Hepatocyte (in vitro differentiated cells): ENCODE measurements at regions not wholly inside any gene's neighbourhood (a gene's known extent, or its start where the extent isn't known, plus 50 kb on each side); places are given as distances from the start of the nearest gene placed in this dataset. TPM values are rescaled to one million over a fixed set of nuclear protein-coding genes. Genes with fewer than 3 reads are reported as not detected.

Source experiments
- DNase-seq: peaks from one replicate; pipeline ENCODE4 v3.0.0-alpha.2; 2016; ENCODE audit warnings: low spot score
- H2AFZ ChIP-seq: fragments of 200-600 bp; sonication (generic); 2 replicates; pipeline ENCODE4 v1.6.0; 2016; ENCODE audit warnings: antibody characterized with exemption, mild to moderate bottlenecking
- H3K27ac ChIP-seq: fragments of 200-600 bp; sonication (generic); 2 replicates; pipeline ENCODE4 v1.5.1; 2016; ENCODE audit warnings: mild to moderate bottlenecking
- H3K27me3 ChIP-seq: fragments of 200-600 bp; sonication (generic); 2 replicates; pipeline ENCODE4 v1.6.1; 2016
- H3K36me3 ChIP-seq: fragments of 200-600 bp; sonication (generic); replicated peaks from 2 replicates; pipeline ENCODE4 v1.5.1; 2016; ENCODE audit warnings: low read depth; ENCODE audit not compliant: insufficient read depth
- H3K4me1 ChIP-seq: fragments of 200-600 bp; sonication (generic); 2 replicates; pipeline ENCODE4 v1.5.1; 2016; ENCODE audit warnings: mild to moderate bottlenecking, moderate library complexity; ENCODE audit not compliant: insufficient read depth
- H3K4me2 ChIP-seq: fragments of 200-600 bp; sonication (generic); 2 replicates; pipeline ENCODE4 v1.6.0; 2016
- H3K4me3 ChIP-seq: fragments of 200-600 bp; sonication (generic); 2 replicates; pipeline ENCODE4 v1.5.1; 2016; ENCODE audit warnings: mild to moderate bottlenecking
- H3K79me2 ChIP-seq: fragments of 200-600 bp; sonication (generic); 2 replicates; pipeline ENCODE4 v1.6.0; 2017; ENCODE audit warnings: mild to moderate bottlenecking
- H3K9me2 ChIP-seq: fragments of 200-600 bp; sonication (generic); replicated peaks from 2 replicates; pipeline ENCODE4 v1.6.0; 2017; ENCODE audit warnings: mild to moderate bottlenecking; ENCODE audit not compliant: insufficient read depth
- H3K9me3 ChIP-seq: fragments of 200-600 bp; sonication (generic); 2 replicates; pipeline ENCODE4 v1.5.1; 2016; ENCODE audit warnings: low read depth, mild to moderate bottlenecking
- H4K20me1 ChIP-seq: fragments of 200-600 bp; sonication (generic); 2 replicates; pipeline ENCODE4 v1.6.0; 2016; ENCODE audit warnings: mild to moderate bottlenecking; ENCODE audit not compliant: insufficient read depth, poor library complexity, severe bottlenecking
- EZH2 ChIP-seq: fragments of 200-600 bp; sonication (generic); IDR thresholded peaks from 2 replicates; pipeline ENCODE4 v1.6.1; 2016; ENCODE audit warnings: antibody characterized with exemption, mild to moderate bottlenecking, borderline replicate concordance
- EZH2phosphoT487 ChIP-seq: fragments of 200-600 bp; sonication (generic); IDR thresholded peaks from one replicate; pipeline ENCODE4 v1.6.1; 2018; ENCODE audit warnings: antibody characterized with exemption, mild to moderate bottlenecking, low read depth, moderate library complexity; ENCODE audit not compliant: unreplicated experiment, severe bottlenecking
- WGBS: methylation state at CpG from one replicate; pipeline ENCODE4 v1.1.6; 2016; ENCODE audit warnings: low lambda C conversion rate; ENCODE audit errors: missing lambda C conversion rate; 5-methylcytosine and 5-hydroxymethylcytosine counted together
- microRNA-seq: library from miRNA; unstranded; fragments of <30 nt; microRNA quantifications from one replicate; pipeline ENCODE4, GENCODE V29; 2017
- small RNA-seq: library from RNA; depleted of rRNA; stranded (forward); fragments of <200 nt; gene quantifications from one replicate; pipeline ENCODE3, GENCODE V24; 2014
- TF ChIP-seq, protein P1 (sequence below): fragments of 200-600 bp; sonication (generic); IDR thresholded peaks from 2 replicates; pipeline ENCODE4 v1.5.1; 2016; ENCODE audit warnings: antibody characterized with exemption, mild to moderate bottlenecking; ENCODE audit not compliant: poor library complexity

DNA sequence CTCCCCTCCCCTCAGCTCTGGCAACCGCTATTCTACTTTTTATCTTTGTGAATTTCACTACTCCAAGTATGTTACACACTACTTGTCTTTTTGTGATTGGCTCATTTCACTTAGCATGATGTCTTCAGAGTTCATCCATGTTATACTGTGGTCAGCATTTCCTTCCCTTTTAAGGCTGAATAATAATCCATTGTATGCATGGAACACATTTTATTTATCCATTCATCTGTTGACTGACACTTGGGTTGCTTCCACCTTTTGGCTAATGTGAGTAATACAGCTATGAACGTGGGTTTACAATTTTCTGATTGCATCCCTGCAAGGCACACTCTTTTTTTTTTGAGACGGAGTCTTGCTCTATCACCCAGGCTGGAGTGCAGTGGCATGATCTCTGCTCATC lies 53.0 kb upstream of the FUT8 start:
- Histone ChIP-seq H3K4me1 (peaks cover 11% of the 10 kb centered on the region), H3K79me2 (no peaks in the 10 kb centered on the region), H3K4me3 (no peak overlapping the region), H3K27me3 (no peaks in the 10 kb centered on the region), H3K9me2 (no peaks in the 10 kb centered on the region), H3K4me2 (no peak overlapping the region), H3K27ac (no peak overlapping the region), H4K20me1 (no peaks in the 10 kb centered on the region), H3K36me3 (no peaks in the 10 kb centered on the region), H2AFZ (no peak overlapping the region), H3K9me3 (no peaks in the 10 kb centered on the region)
- 80% methylated on average over 3 of the region's 3 CpGs for WGBS
- no peak for DNase-seq
- TF ChIP-seq, protein P1, sequence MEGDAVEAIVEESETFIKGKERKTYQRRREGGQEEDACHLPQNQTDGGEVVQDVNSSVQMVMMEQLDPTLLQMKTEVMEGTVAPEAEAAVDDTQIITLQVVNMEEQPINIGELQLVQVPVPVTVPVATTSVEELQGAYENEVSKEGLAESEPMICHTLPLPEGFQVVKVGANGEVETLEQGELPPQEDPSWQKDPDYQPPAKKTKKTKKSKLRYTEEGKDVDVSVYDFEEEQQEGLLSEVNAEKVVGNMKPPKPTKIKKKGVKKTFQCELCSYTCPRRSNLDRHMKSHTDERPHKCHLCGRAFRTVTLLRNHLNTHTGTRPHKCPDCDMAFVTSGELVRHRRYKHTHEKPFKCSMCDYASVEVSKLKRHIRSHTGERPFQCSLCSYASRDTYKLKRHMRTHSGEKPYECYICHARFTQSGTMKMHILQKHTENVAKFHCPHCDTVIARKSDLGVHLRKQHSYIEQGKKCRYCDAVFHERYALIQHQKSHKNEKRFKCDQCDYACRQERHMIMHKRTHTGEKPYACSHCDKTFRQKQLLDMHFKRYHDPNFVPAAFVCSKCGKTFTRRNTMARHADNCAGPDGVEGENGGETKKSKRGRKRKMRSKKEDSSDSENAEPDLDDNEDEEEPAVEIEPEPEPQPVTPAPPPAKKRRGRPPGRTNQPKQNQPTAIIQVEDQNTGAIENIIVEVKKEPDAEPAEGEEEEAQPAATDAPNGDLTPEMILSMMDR: no peak
- TF ChIP-seq EZH2phosphoT487 (no peak), EZH2 (no peak)

DNA sequence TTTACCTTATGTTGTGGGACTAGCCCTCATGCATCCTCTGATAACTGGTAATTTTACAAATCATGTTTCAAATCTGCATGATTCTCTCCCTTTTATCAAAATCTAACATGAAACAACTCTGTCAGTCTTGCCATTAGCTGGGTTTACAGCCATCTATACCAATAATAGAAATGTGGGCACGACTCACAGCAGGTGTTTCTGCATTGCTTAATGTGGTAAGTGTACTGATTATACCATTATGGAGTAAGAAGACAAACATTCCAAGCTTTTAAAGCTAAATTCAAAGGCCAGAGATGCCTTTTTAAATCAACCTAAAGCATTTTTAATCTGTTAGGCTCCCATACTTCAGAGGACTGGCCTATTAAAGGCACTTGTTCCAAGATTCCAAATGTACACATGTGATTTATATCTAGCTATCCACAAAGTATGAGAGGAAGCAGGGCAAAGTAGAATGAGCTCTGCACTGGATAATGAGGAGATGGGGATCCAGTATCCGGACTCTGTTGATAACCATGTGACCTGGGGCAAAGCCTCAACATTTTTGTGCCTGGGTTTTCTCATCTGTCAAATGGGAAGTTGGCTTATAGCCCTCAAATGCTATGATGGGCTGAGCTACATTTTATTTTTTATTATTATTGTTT lies 52.3 kb upstream of the FUT8 start:
- Histone ChIP-seq H2AFZ (no peak overlapping the region), H3K9me3 (no peaks in the 10 kb centered on the region), H3K4me3 (no peak overlapping the region), H3K9me2 (no peaks in the 10 kb centered on the region), H3K4me2 (no peak overlapping the region), H3K27me3 (no peaks in the 10 kb centered on the region), H3K79me2 (no peaks in the 10 kb centered on the region), H4K20me1 (no peaks in the 10 kb centered on the region), H3K4me1 (peaks cover 8% of the 10 kb centered on the region), H3K36me3 (no peaks in the 10 kb centered on the region), H3K27ac (no peak overlapping the region)
- no peak for DNase-seq
- TF ChIP-seq, protein P1: no peak
- TF ChIP-seq EZH2phosphoT487: no peak
- TF ChIP-seq EZH2: no peak
- WGBS: 40% methylated on average over 2 of the region's 2 CpGs

DNA sequence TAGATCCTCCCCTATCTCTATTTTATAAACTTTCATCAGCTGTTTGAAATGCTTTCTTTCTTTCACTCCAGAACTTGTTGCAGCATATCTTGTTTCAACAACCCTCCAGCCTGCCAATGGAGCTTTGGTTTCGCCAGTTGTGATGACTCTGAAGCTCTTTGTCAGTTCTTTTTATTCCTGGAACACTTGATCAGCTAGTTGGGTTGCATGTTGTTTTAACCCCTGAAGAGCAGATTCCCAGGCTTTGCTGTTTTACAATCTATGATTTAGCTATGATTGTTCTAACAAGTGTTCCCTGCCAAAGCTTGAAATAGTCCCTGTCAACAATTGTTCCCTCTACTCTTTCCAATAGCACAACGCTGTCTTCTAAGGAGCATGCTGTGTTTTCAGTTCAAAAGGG lies 50.6 kb upstream of the FUT8 start:
- no peaks in the 10 kb centered on the region for H4K20me1 ChIP-seq
- no peaks in the 10 kb centered on the region for H3K9me2 ChIP-seq
- peaks cover 8% of the 10 kb centered on the region for H3K4me1 ChIP-seq
- no peaks in the 10 kb centered on the region for H3K79me2 ChIP-seq
- H3K27me3 ChIP-seq: no peaks in the 10 kb centered on the region
- no peak overlapping the region for H2AFZ ChIP-seq
- H3K27ac ChIP-seq: no peak overlapping the region
- no peak for DNase-seq
- H3K4me3 ChIP-seq: no peak overlapping the region
- H3K4me2 ChIP-seq: no peak overlapping the region
- H3K36me3 ChIP-seq: no peaks in the 10 kb centered on the region
- WGBS: 63% methylated on average over 2 of the region's 2 CpGs
- TF ChIP-seq EZH2 (no peak), EZH2phosphoT487 (no peak)
- TF ChIP-seq, protein P1: no peak
- H3K9me3 ChIP-seq: no peaks in the 10 kb centered on the region

Small RNAs in the stretch of these regions (microRNA-seq; reads per million reads assigned to microRNA genes)
- 2.7 reads per million for gene MIR4708

Small RNAs in the stretch of these regions (small RNA-seq; reads per million reads assigned to genes)
- gene AL355076.1 (not detected), gene MIR4708 (0.19 reads per million)
